HEK293 (cell line): ENCODE measurements at regions not wholly inside any gene's neighbourhood (a gene's known extent, or its start where the extent isn't known, plus 50 kb on each side); places are given as distances from the start of the nearest gene placed in this dataset.

Experiments
- CTCF ChIA-PET: fragments of 350-600 bp; formaldehyde crosslinking; extraction: SDS; loops from one replicate; lab custom pipeline; 2021; ENCODE audit warnings: antibody characterized with exemption; lab: Yijun Ruan, JAX
- POLR2A ChIA-PET: fragments of 300-600 bp; formaldehyde crosslinking; extraction: SDS; loops from one replicate; lab custom pipeline; 2020; ENCODE audit warnings: antibody characterized with exemption, inconsistent platforms; lab: Yijun Ruan, JAX
- H3K27ac ChIP-seq: fragments of 200-500 bp; sonication (Bioruptor generic); 2 replicates; pipeline ENCODE4 v1.5.1; 2014; ENCODE audit warnings: low read depth, low read length, control low read depth, inconsistent platforms; ENCODE audit errors: extremely low read depth
- H3K36me3 ChIP-seq, 2 experiments: fragments of 200-500 bp in 1 of 2; sonication (Bioruptor generic) in 1 of 2; 1 replicate in 1 of 2; 2 replicates in 1 of 2; pipeline ENCODE4 v1.5.1; 2014 to 2017; ENCODE audit warnings: inconsistent platforms in 2 of 2, low read length in 2 of 2; ENCODE audit not compliant: control insufficient read depth in 2 of 2, insufficient read depth in 1 of 2
- H3K4me1 ChIP-seq: fragments of 200-500 bp; sonication (Bioruptor generic); 2 replicates; pipeline ENCODE4 v1.5.1; 2014; ENCODE audit warnings: mild to moderate bottlenecking, low read length, inconsistent platforms; ENCODE audit not compliant: control insufficient read depth, insufficient read depth
- H3K4me3 ChIP-seq: 2 replicates; pipeline ENCODE4 v1.5.1; 2011; ENCODE audit warnings: low read depth, mild to moderate bottlenecking, control low read depth, low read length, moderate library complexity
- H3K9me3 ChIP-seq: fragments of 200-500 bp; sonication (Bioruptor generic); 2 replicates; pipeline ENCODE4 v1.5.1; 2014; ENCODE audit warnings: low read depth, low read length, inconsistent platforms; ENCODE audit not compliant: control insufficient read depth, insufficient read depth
- FEZF1 ChIP-seq: fragments of 450-650 bp; formaldehyde crosslinking; IDR thresholded peaks from 2 replicates; pipeline ENCODE4 v1.5.1; 2016; ENCODE audit warnings: missing biosample characterization, missing genetic modification characterization
- GLIS2 ChIP-seq: fragments of 450-650 bp; formaldehyde crosslinking; IDR thresholded peaks from 2 replicates; pipeline ENCODE4 v1.5.1; 2016; ENCODE audit warnings: missing biosample characterization, missing genetic modification characterization
- KLF8 ChIP-seq: fragments of 450-650 bp; formaldehyde crosslinking; IDR thresholded peaks from 2 replicates; pipeline ENCODE4 v1.5.1; 2016; ENCODE audit warnings: missing biosample characterization, missing genetic modification characterization
- KLF9 ChIP-seq: fragments of 450-650 bp; formaldehyde crosslinking; IDR thresholded peaks from 2 replicates; pipeline ENCODE4 v1.5.1; 2016; ENCODE audit warnings: missing biosample characterization, missing genetic modification characterization, low read depth
- REPIN1 ChIP-seq: fragments of 450-650 bp; formaldehyde crosslinking; IDR thresholded peaks from 2 replicates; pipeline ENCODE4 v1.5.1; 2017; ENCODE audit warnings: missing biosample characterization, missing genetic modification characterization, low read depth
- SP3 ChIP-seq: fragments of 450-650 bp; formaldehyde crosslinking; IDR thresholded peaks from 2 replicates; pipeline ENCODE4 v1.5.1; 2016; ENCODE audit warnings: missing biosample characterization, missing genetic modification characterization
- ZBTB20 ChIP-seq: fragments of 450-650 bp; formaldehyde crosslinking; IDR thresholded peaks from 2 replicates; pipeline ENCODE4 v1.5.1; 2016; ENCODE audit warnings: missing biosample characterization, missing genetic modification characterization
- ZFP37 ChIP-seq: fragments of 450-650 bp; formaldehyde crosslinking; IDR thresholded peaks from 2 replicates; pipeline ENCODE4 v1.5.1; 2016; ENCODE audit warnings: missing biosample characterization, missing genetic modification characterization
- ZNF112 ChIP-seq: fragments of 450-650 bp; formaldehyde crosslinking; IDR thresholded peaks from 2 replicates; pipeline ENCODE4 v1.5.0; 2017; ENCODE audit warnings: missing biosample characterization, missing genetic modification characterization
- ZNF148 ChIP-seq: fragments of 450-650 bp; formaldehyde crosslinking; IDR thresholded peaks from 2 replicates; pipeline ENCODE4 v1.5.0; 2017; ENCODE audit warnings: missing biosample characterization, missing genetic modification characterization, borderline replicate concordance
- ZNF155 ChIP-seq: fragments of 450-650 bp; formaldehyde crosslinking; IDR thresholded peaks from 2 replicates; pipeline ENCODE4 v1.5.1; 2016; ENCODE audit warnings: missing biosample characterization, missing genetic modification characterization
- ZNF184 ChIP-seq: fragments of 450-650 bp; IDR thresholded peaks from 2 replicates; pipeline ENCODE4 v1.5.1; 2018; ENCODE audit warnings: missing biosample characterization, mild to moderate bottlenecking, missing genetic modification characterization
- ZNF24 ChIP-seq: fragments of 450-650 bp; formaldehyde crosslinking; IDR thresholded peaks from 2 replicates; pipeline ENCODE4 v1.5.1; 2016; ENCODE audit warnings: missing biosample characterization, missing genetic modification characterization
- ZNF266 ChIP-seq: fragments of 450-650 bp; formaldehyde crosslinking; IDR thresholded peaks from 2 replicates; pipeline ENCODE4 v1.5.1; 2016; ENCODE audit warnings: missing biosample characterization, missing genetic modification characterization, low read depth
- ZNF37A ChIP-seq: fragments of 450-650 bp; IDR thresholded peaks from 2 replicates; pipeline ENCODE4 v1.5.1; 2018; ENCODE audit warnings: missing biosample characterization, missing genetic modification characterization
- ZNF404 ChIP-seq: fragments of 450-650 bp; formaldehyde crosslinking; IDR thresholded peaks from 2 replicates; pipeline ENCODE4 v1.5.1; 2017; ENCODE audit warnings: missing biosample characterization, missing genetic modification characterization
- ZNF426 ChIP-seq: fragments of 450-650 bp; formaldehyde crosslinking; IDR thresholded peaks from 2 replicates; pipeline ENCODE4 v1.5.1; 2017; ENCODE audit warnings: missing biosample characterization, missing genetic modification characterization, mild to moderate bottlenecking, inconsistent platforms, moderate library complexity
- ZNF48 ChIP-seq: fragments of 450-650 bp; formaldehyde crosslinking; IDR thresholded peaks from 2 replicates; pipeline ENCODE4 v1.5.1; 2016; ENCODE audit warnings: missing biosample characterization, missing genetic modification characterization
- ZNF529 ChIP-seq: fragments of 450-650 bp; formaldehyde crosslinking; IDR thresholded peaks from 2 replicates; pipeline ENCODE4 v1.5.1; 2017; ENCODE audit warnings: missing genetic modification characterization, missing biosample characterization; ENCODE audit not compliant: insufficient replicate concordance
- ZNF596 ChIP-seq: fragments of 450-650 bp; IDR thresholded peaks from 2 replicates; pipeline ENCODE4 v1.5.0; 2018; ENCODE audit warnings: missing biosample characterization, mild to moderate bottlenecking, missing genetic modification characterization, moderate library complexity
- ZNF600 ChIP-seq: fragments of 450-650 bp; formaldehyde crosslinking; IDR thresholded peaks from 2 replicates; pipeline ENCODE4 v1.5.1; 2016; ENCODE audit warnings: missing biosample characterization, missing genetic modification characterization
- TF ChIP-seq, protein P1 (sequence below): sonication (generic); formaldehyde crosslinking; IDR thresholded peaks from 2 replicates; pipeline ENCODE4 v1.8.1; 2022; ENCODE audit warnings: mild to moderate bottlenecking, moderate library complexity, missing genetic modification reagents
- TF ChIP-seq, protein P2 (sequence below): fragments of 450-650 bp; formaldehyde crosslinking; IDR thresholded peaks from 2 replicates; pipeline ENCODE4 v1.5.1; 2016; ENCODE audit warnings: missing biosample characterization, missing genetic modification characterization
- TF ChIP-seq, protein P3 (sequence below): fragments of 450-650 bp; formaldehyde crosslinking; IDR thresholded peaks from 2 replicates; pipeline ENCODE4 v1.5.1; 2016; ENCODE audit warnings: missing biosample characterization, missing genetic modification characterization

DNA sequence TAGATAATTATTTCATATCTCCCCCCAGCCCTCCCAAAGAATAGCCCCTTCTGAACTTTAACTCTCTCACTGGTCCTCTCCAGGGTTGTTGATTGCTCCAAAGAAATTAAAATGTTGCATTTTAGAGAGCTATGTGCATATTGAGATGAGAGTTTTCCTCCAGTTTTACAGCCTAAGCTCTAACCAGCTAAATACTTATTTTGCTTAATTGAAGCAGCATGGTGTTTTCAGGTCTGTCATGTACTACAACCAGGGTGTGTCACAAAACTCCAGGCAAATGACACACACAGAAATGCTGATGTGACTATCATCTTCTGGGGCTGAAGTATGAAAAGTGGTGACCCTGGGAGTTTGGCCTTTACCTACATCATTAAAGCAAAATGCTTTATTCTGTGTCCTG is 196.8 kb upstream of the STXBP5 start:
- POLR2A ChIA-PET: no interaction called here
- H3K9me3 ChIP-seq: no peaks in the 10 kb centered on the region
- no peak overlapping the region for H3K4me3 ChIP-seq
- TF ChIP-seq KLF9 (tag by site-specific recombination) (no peak), REPIN1 (no peak), ZNF184 (no peak), ZNF600 (no peak), ZFP37 (no peak), ZNF529 (tag by site-specific recombination) (no peak), ZNF148 (no peak), ZNF404 (tag by site-specific recombination) (no peak), KLF8 (tag by site-specific recombination) (no peak), ZNF37A (tag by site-specific recombination) (no peak), FEZF1 (tag by site-specific recombination) (no peak), ZNF426 (tag by site-specific recombination) (no peak), GLIS2 (tag by site-specific recombination) (no peak), ZNF155 (tag by site-specific recombination) (no peak), ZNF266 (no peak), ZBTB20 (tag by site-specific recombination) (no peak)
- TF ChIP-seq, protein P1, sequence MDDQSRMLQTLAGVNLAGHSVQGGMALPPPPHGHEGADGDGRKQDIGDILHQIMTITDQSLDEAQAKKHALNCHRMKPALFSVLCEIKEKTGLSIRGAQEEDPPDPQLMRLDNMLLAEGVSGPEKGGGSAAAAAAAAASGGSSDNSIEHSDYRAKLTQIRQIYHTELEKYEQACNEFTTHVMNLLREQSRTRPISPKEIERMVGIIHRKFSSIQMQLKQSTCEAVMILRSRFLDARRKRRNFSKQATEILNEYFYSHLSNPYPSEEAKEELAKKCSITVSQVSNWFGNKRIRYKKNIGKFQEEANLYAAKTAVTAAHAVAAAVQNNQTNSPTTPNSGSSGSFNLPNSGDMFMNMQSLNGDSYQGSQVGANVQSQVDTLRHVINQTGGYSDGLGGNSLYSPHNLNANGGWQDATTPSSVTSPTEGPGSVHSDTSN (CRISPR knock-in tag): no peak
- TF ChIP-seq, protein P2, sequence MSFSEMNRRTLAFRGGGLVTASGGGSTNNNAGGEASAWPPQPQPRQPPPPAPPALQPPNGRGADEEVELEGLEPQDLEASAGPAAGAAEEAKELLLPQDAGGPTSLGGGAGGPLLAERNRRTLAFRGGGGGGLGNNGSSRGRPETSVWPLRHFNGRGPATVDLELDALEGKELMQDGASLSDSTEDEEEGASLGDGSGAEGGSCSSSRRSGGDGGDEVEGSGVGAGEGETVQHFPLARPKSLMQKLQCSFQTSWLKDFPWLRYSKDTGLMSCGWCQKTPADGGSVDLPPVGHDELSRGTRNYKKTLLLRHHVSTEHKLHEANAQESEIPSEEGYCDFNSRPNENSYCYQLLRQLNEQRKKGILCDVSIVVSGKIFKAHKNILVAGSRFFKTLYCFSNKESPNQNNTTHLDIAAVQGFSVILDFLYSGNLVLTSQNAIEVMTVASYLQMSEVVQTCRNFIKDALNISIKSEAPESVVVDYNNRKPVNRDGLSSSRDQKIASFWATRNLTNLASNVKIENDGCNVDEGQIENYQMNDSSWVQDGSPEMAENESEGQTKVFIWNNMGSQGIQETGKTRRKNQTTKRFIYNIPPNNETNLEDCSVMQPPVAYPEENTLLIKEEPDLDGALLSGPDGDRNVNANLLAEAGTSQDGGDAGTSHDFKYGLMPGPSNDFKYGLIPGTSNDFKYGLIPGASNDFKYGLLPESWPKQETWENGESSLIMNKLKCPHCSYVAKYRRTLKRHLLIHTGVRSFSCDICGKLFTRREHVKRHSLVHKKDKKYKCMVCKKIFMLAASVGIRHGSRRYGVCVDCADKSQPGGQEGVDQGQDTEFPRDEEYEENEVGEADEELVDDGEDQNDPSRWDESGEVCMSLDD: no peak
- TF ChIP-seq, all 188 proteins: peak for 0
- no peaks in the 10 kb centered on the region for H3K36me3 ChIP-seq
- CTCF ChIA-PET: interaction anchor here (1.0 kb wide), 1 partner anchor 16 kb away, joined by 3 read pairs; no protein-coding TSS in a partner anchor
- no peak overlapping the region for H3K27ac ChIP-seq
- no peaks in the 10 kb centered on the region for H3K4me1 ChIP-seq

DNA sequence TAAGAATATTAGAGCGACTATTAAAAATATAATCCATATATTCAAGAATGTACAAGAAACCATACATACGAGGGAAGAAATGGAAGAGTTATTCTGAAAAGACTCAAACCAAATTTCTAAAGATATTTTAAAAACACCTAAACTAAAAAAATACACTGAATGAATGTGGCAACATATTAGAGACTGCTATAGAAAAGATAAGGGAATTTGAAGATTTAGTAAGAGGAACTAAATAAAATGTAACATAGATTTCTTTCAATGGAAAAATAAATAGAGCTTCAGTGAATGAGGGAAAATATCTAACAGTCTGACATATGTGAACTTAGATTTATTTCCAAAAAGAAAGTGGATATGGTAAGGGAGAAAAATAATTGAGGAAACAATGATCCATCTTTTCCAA is 194.9 kb upstream of the STXBP5 start:
- Histone ChIP-seq H3K4me3 (no peak overlapping the region), H3K27ac (no peak overlapping the region), H3K36me3 (no peaks in the 10 kb centered on the region), H3K4me1 (no peaks in the 10 kb centered on the region), H3K9me3 (no peaks in the 10 kb centered on the region)
- no peak for TF ChIP-seq ZNF24 (tag by site-specific recombination)
- TF ChIP-seq ZNF112 (tag by site-specific recombination): no peak
- TF ChIP-seq SP3: no peak
- TF ChIP-seq ZNF48 (tag by site-specific recombination): no peak
- TF ChIP-seq ZNF596: no peak
- TF ChIP-seq, protein P3, sequence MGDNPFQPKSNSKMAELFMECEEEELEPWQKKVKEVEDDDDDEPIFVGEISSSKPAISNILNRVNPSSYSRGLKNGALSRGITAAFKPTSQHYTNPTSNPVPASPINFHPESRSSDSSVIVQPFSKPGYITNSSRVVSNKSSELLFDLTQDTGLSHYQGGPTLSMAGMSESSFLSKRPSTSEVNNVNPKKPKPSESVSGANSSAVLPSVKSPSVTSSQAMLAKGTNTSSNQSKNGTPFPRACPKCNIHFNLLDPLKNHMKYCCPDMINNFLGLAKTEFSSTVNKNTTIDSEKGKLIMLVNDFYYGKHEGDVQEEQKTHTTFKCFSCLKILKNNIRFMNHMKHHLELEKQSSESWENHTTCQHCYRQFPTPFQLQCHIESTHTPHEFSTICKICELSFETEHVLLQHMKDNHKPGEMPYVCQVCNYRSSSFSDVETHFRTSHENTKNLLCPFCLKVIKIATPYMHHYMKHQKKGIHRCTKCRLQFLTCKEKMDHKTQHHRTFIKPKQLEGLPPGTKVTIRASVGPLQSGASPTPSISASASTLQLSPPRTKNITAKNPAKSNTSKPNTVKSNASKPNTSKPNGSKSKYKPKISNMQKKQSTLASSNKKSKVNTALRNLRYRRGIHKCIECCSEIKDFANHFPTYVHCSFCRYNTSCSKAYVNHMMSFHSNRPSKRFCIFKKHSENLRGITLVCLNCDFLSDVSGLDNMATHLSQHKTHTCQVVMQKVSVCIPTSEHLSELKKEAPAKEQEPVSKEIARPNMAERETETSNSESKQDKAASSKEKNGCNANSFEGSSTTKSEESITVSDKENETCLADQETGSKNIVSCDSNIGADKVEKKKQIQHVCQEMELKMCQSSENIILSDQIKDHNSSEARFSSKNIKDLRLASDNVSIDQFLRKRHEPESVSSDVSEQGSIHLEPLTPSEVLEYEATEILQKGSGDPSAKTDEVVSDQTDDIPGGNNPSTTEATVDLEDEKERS (tag by site-specific recombination): no peak
- ChIA-PET POLR2A (no interaction called here), CTCF (no interaction called here)
